NCI-H1092 (cell line): ENCODE measurements at regions not wholly inside any gene's neighbourhood (a gene's known extent, or its start where the extent isn't known, plus 50 kb on each side); places are given as distances from the start of the nearest gene placed in this dataset.
"Not testable (repeated sequence)": the region's sequence is repeated elsewhere in the genome, so short reads cannot be mapped to it uniquely, and the experiment has no call there.

Experiments used
- DNase-seq: peaks from one replicate; lab custom pipeline; 2025; lab: John Stamatoyannopoulos, UW

GRCh38 chr5:37915097-37915736, 75.4 kb upstream of the GDNF start:
- DNase-seq: no peak

GRCh38 chr5:37909610-37910266, 69.9 kb upstream of the GDNF start:
- DNase-seq: not testable (repeated sequence)

GRCh38 chr5:37906416-37906815, 66.6 kb upstream of the GDNF start:
- no peak for DNase-seq

DNA sequence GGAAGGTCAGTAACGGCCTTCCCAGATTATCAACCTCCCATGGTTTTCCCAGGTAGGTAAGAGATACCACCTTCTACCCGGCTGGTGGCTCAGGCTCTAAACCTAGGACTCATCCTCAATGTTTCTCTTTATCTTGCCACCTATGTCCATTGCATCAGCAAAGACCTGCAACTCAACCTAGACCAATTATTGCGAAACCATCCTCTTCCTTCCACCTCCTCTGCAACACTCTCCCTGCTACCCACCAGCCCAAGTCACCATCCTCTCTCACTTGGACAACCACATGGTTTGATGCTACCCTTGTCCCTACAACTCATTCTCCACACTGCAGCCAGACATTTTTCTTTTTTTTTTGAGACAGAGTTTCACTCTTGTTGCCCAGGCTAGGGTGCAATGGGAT, 65.4 kb upstream of the GDNF start:
- DNase-seq: no peak

- DNase-seq: no peak
Observed at GRCh38 chr5:37902323-37902722, 62.5 kb upstream of the GDNF start.

GRCh38 chr5:37900692-37901091, 60.9 kb upstream of the GDNF start:
- DNase-seq: no peak

- no peak for DNase-seq
Observed at GRCh38 chr5:37899037-37899436, 59.2 kb upstream of the GDNF start.

GRCh38 chr5:37896159-37896558, 56.3 kb upstream of the GDNF start:
- DNase-seq: no peak

DNA sequence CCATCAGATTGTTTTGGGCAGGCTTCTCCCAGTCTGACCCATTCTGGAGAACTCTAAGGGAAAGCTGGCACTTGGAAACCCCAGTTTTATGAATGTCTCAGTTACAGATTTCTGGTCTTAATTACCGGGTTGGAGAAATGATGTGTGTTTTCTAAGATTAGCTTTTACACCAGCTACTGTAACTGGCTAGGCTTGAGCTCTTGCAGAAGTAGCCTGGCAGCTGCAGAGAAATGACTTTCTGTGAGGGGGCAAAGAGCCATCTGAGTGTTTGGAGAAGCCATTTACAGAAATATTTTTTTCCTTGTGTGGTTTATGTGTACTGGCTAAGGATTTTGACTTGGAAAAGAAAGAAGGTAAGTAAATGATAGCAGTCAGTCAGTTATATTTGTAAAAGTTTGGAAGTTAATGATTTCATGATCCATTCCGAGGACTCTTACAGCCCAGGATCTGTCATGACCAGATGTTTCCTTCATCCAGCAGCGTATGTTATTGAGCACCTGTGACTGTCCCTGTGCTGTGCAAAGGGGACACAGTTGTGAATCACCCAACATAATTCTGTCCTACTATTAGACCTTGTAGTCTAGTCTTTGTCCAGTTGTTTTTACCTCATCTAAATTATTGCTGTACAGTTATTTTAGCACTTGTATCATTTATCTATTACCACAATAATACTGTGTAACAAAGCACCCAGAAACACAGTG, 53.7 kb upstream of the GDNF start:
- no peak for DNase-seq

GRCh38 chr5:37892586-37892985, 52.7 kb upstream of the GDNF start:
- DNase-seq: no peak

GRCh38 chr5:37891832-37892231, 52.0 kb upstream of the GDNF start:
- no peak for DNase-seq

GRCh38 chr5:37889612-37890317, 49.9 kb upstream of the GDNF start:
- DNase-seq: no peak
